Prostate gland (tissue), 2 donors: ENCODE measurements at regions not wholly inside any gene's neighbourhood (a gene's known extent, or its start where the extent isn't known, plus 50 kb on each side); places are given as distances from the start of the nearest gene placed in this dataset.

Experiments
- POLR2A ChIP-seq: fragments of 450-650 bp; IDR thresholded peaks from one replicate; pipeline ENCODE4 v1.6.1; 2016; ENCODE audit warnings: antibody characterized with exemption, mild to moderate bottlenecking
- TF ChIP-seq, protein P1 (sequence below), 4 experiments: fragments of 200-600 bp in 2 of 4; fragments of 450-650 bp in 2 of 4; sonication (generic) in 2 of 4; IDR thresholded peaks; 1 replicate in 3 of 4; 2 replicates in 1 of 4; pipeline ENCODE4 v1.5.1; 2016 to 2019; ENCODE audit warnings: antibody characterized with exemption in 4 of 4, mild to moderate bottlenecking in 2 of 4, moderate library complexity in 2 of 4

DNA sequence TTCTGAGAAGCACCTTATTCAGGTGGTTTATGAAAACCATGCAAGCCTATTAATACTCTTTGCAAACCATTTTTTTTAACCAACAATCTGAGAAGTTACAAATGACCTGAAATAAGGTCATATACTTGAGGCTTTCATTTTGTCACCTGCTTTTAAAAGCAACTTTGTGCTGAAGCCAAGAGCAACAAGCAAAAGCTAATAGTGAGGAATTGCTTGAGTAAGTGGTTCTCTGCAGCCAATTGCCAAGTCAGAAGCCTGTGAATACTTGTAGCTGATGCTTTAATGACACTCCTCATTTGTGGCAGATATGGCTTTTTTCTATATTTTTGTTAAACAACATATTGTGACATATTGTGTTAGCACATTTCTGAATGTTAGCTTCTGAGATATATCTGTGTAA, 126.7 kb upstream of the ZNF608 start:
- TF ChIP-seq, protein P1, sequence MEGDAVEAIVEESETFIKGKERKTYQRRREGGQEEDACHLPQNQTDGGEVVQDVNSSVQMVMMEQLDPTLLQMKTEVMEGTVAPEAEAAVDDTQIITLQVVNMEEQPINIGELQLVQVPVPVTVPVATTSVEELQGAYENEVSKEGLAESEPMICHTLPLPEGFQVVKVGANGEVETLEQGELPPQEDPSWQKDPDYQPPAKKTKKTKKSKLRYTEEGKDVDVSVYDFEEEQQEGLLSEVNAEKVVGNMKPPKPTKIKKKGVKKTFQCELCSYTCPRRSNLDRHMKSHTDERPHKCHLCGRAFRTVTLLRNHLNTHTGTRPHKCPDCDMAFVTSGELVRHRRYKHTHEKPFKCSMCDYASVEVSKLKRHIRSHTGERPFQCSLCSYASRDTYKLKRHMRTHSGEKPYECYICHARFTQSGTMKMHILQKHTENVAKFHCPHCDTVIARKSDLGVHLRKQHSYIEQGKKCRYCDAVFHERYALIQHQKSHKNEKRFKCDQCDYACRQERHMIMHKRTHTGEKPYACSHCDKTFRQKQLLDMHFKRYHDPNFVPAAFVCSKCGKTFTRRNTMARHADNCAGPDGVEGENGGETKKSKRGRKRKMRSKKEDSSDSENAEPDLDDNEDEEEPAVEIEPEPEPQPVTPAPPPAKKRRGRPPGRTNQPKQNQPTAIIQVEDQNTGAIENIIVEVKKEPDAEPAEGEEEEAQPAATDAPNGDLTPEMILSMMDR (IDR thresholded peaks at IDR 0.05): no peak
- no peak for TF ChIP-seq POLR2A
